Esophagus muscularis mucosa (tissue), 4 donors: ENCODE measurements at regions not wholly inside any gene's neighbourhood (a gene's known extent, or its start where the extent isn't known, plus 50 kb on each side); places are given as distances from the start of the nearest gene placed in this dataset.

Experiments
- EP300 ChIP-seq: sonication (generic); formaldehyde crosslinking; IDR thresholded peaks from one replicate; pipeline ENCODE4 v1.6.1; 2017; ENCODE audit warnings: antibody characterized with exemption
- POLR2A ChIP-seq: fragments of 450-650 bp; IDR thresholded peaks from one replicate; pipeline ENCODE4 v1.6.1; 2017; ENCODE audit warnings: antibody characterized with exemption, moderate library complexity, mild to moderate bottlenecking, low read depth
- POLR2AphosphoS5 ChIP-seq, 2 donors: sonication (generic); formaldehyde crosslinking; IDR thresholded peaks; one replicate each; pipeline ENCODE4 v1.6.1; 2017; ENCODE audit warnings: antibody characterized with exemption in 2 of 2
- TF ChIP-seq, protein P1 (sequence below), 3 experiments: fragments of 200-600 bp in 2 of 3; fragments of 450-650 bp in 1 of 3; sonication (generic) in 2 of 3; IDR thresholded peaks; one replicate each; pipeline ENCODE4 v1.5.1; 2017 to 2019; ENCODE audit warnings: antibody characterized with exemption in 3 of 3, mild to moderate bottlenecking in 2 of 3, moderate library complexity in 1 of 3

DNA sequence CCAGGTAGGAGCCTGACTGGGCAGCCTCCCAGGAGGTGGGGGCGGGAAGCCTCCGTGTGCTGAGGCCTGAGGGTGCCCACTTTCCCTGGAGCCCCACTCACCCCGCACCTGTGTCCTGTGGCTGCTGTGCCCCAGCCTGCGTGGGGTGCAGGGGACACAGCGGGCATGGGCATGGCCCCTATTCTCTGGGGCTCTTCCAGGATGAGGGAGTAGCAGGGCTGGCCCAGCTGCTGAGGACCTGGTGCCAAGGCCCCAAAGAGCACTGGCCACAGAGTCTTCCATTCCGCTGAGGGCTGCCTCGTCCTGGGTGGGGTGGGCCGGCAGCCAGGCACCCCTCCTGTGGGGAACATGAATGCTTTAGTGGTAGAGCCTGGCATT lies 51.7 kb upstream of the SORCS2 start:
- no peak for TF ChIP-seq POLR2A
- TF ChIP-seq, protein P1, sequence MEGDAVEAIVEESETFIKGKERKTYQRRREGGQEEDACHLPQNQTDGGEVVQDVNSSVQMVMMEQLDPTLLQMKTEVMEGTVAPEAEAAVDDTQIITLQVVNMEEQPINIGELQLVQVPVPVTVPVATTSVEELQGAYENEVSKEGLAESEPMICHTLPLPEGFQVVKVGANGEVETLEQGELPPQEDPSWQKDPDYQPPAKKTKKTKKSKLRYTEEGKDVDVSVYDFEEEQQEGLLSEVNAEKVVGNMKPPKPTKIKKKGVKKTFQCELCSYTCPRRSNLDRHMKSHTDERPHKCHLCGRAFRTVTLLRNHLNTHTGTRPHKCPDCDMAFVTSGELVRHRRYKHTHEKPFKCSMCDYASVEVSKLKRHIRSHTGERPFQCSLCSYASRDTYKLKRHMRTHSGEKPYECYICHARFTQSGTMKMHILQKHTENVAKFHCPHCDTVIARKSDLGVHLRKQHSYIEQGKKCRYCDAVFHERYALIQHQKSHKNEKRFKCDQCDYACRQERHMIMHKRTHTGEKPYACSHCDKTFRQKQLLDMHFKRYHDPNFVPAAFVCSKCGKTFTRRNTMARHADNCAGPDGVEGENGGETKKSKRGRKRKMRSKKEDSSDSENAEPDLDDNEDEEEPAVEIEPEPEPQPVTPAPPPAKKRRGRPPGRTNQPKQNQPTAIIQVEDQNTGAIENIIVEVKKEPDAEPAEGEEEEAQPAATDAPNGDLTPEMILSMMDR (IDR thresholded peaks at IDR 0.05): no peak
- no peak for TF ChIP-seq POLR2AphosphoS5 (IDR thresholded peaks at IDR 0.05)
- no peak for TF ChIP-seq EP300
